Coronary artery (tissue), 2 donors: ENCODE measurements at regions not wholly inside any gene's neighbourhood (a gene's known extent, or its start where the extent isn't known, plus 50 kb on each side); places are given as distances from the start of the nearest gene placed in this dataset.
"Not testable (repeated sequence)": the region's sequence is repeated elsewhere in the genome, so short reads cannot be mapped to it uniquely, and the experiment has no call there.

Source experiments
- DNase-seq: peaks from one replicate; pipeline ENCODE4 v3.0.0-alpha.2; 2017; ENCODE audit warnings: low spot score
- H3K27ac ChIP-seq, 2 donors: fragments of 200-600 bp; sonication (generic); one replicate each; pipeline ENCODE4 v1.5.1; 2016 to 2019
- H3K4me3 ChIP-seq: fragments of 200-600 bp; sonication (generic); 2 replicates; pipeline ENCODE4 v1.5.1; 2016; ENCODE audit warnings: mild to moderate bottlenecking, moderate library complexity
- TF ChIP-seq, protein P1 (sequence below): fragments of 200-600 bp; sonication (generic); IDR thresholded peaks from one replicate; pipeline ENCODE4 v1.5.1; 2019; ENCODE audit warnings: antibody characterized with exemption

DNA sequence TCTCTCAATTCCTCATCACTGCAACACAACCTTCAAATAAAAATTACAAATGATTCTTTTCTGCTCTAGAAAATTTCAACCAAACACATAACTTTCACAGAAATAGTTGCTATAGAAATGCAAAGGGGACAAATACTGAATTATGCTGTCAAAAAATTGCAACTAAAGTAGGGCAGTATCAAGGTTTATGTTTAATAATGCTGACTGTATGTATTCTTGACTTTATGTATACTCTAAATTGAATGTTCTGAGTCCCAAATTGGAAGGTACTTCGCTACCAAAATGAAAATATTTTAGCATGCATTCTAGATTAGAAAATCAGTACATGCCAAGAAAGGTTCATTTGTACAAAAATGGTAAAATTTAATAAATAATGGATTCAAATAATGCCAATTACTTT lies 237.3 kb upstream of the TET2 start:
- Histone ChIP-seq H3K4me3 (no peak overlapping the region), H3K27ac (no peak overlapping the region)
- no peak for DNase-seq
- TF ChIP-seq, protein P1, sequence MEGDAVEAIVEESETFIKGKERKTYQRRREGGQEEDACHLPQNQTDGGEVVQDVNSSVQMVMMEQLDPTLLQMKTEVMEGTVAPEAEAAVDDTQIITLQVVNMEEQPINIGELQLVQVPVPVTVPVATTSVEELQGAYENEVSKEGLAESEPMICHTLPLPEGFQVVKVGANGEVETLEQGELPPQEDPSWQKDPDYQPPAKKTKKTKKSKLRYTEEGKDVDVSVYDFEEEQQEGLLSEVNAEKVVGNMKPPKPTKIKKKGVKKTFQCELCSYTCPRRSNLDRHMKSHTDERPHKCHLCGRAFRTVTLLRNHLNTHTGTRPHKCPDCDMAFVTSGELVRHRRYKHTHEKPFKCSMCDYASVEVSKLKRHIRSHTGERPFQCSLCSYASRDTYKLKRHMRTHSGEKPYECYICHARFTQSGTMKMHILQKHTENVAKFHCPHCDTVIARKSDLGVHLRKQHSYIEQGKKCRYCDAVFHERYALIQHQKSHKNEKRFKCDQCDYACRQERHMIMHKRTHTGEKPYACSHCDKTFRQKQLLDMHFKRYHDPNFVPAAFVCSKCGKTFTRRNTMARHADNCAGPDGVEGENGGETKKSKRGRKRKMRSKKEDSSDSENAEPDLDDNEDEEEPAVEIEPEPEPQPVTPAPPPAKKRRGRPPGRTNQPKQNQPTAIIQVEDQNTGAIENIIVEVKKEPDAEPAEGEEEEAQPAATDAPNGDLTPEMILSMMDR = no peak

DNA sequence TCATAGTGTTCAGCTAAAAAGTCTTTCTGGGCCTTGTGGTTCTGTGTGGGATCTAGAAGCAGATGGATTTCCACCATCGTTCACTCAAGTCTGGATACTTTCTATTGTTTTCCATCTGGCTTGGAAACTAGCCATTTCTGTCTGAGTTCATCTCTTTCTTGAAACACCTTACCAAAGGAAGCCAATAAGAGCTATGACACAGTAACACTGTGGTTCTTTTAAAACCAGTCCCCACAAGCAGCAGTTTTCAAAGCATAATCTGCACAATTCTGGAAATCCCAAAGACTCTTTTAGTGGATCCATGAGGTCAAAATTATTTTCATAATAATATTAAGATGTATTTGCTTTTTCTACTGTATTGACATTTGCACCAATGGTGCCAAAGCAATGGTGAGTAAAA lies 234.2 kb upstream of the TET2 start:
- Histone ChIP-seq H3K27ac (no peak overlapping the region), H3K4me3 (no peak overlapping the region)
- no peak for DNase-seq
- TF ChIP-seq, protein P1 = no peak

DNA sequence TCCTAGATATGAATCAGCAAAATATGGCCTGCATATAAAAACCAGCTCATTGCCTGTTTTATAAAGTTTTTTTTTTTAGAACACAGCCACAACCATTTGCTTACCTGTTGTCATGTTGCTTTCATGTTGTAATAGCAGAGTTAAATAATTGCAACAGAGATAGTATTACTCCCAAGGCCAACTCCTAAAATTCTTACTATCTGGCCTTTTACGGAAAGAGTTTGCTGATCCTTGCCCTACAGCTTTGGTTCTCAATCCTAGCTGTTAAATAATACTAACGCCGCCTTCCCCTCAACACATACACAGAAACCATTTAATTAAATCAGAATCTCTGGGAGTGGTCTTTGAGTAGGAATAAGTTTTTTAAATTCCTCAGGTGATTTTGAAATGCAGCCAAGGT lies 231.3 kb upstream of the TET2 start:
- H3K27ac ChIP-seq = no peak overlapping the region
- H3K4me3 ChIP-seq = no peak overlapping the region
- TF ChIP-seq, protein P1 = no peak
- DNase-seq = no peak

DNA sequence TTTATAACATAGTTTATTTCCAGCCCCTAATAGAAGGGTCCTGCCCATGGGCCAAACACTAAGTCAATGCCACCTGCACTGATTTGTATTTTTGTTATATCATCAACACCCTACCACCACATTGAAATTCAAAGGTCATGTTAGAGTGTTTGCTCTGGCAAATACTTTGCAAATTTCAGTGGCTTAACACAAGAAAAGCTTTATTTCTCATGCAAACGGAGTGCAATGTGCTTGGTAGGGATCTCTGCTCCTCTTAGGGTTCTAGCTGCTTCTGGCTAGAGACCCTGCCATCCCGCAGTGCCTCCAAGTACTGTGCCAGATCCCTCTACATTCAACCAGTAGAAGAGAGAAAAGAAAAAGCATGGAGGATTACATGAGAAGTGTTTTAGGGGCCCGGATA lies 230.8 kb upstream of the TET2 start:
- H3K4me3 ChIP-seq = no peak overlapping the region
- TF ChIP-seq, protein P1 = no peak
- no peak overlapping the region for H3K27ac ChIP-seq
- no peak for DNase-seq

DNA sequence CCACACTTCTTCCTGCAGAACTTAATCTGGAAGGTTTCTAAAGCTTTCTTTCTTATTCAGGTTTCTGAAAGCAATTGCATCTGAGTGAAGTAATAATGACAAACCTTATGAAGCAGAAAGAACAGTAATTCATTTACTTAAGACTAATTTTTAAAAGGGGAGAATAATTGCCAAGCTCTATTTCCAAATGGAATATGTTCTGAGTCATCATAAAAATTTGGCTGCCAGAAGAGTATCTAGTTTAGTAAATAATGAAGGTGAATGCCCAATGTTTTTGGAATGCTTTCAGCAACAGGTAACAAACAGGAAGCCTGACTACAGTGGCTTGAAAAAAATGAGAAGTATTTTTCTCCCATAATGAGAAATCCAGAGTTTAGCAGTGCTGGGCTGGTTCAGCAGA lies 227.3 kb upstream of the TET2 start:
- no peak overlapping the region for H3K4me3 ChIP-seq
- TF ChIP-seq, protein P1 = no peak
- no peak for DNase-seq
- H3K27ac ChIP-seq = no peak overlapping the region

DNA sequence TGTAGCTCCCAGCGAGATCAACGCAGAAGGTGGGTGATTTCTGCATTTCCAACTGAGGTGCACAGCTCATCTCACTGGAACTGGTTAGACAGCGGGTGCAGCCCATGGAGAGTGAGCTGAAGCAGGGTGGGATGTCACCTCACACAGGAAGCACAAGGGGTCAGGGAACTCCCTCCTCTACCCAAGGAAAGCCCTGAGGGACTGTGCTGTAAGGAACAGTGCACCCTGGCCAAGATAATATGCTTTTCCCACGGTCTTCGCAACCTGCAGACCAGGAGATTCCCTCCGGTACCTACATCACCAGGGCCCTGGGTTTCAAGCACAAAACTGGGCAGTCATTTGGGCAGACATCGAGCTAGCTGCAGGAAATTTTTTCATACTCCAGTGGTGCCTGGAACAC lies 216.4 kb upstream of the TET2 start:
- no peak overlapping the region for H3K4me3 ChIP-seq
- TF ChIP-seq, protein P1 = no peak
- DNase-seq = no peak
- no peak overlapping the region for H3K27ac ChIP-seq

DNA sequence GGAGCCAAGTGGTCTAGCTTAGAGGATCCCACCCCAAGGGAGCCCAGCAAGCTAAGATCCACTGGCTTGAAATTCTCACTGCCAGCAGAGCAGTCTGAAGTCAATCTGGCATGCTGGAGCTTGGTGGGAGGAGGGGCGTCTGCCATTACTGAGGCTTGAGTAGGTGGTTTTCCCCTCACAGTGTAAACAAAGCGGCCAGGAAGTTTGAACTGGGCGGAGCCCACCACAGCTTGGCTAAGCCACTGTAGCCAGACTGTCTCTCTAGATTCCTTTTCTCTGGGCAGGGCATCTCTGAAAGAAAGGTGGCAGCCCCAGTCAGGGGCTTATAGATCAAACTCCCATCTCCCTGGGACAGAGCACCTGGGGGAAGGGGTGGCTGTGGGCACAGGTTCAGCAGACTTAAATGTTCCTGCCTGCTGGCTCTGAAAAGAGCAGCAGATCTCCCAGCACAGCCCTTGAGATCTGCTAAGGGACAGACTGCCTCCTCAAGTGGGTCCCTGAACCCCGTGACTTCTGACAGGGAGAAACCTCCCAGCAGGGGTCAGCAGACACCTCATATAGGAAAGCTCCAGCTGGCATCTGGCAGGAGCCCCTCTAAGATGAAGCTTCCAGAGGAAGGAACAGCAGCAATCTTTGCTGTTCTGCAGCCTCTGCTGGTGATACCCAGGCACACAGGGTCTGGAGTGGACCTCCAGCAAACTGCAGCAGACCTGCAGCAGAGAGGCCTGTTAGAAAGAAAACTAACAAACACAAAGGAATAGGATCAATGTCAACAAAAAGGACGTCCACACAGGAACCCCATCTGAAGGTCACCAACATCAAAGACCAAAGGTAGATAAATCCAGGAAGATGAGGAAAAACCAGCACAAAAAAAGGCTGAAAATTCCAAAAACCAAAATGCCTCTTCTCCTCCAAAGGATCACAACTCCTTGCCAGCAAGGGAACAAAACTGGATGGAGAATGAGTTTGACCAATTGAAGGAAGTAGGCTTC lies 215.6 kb upstream of the TET2 start:
- H3K4me3 ChIP-seq, DNase-seq, H3K27ac ChIP-seq: not testable (repeated sequence)
